ENCODE measurements at regions not wholly inside any gene's neighbourhood (a gene's known extent, or its start where the extent isn't known, plus 50 kb on each side); places are given as distances from the start of the nearest gene placed in this dataset.
"Not testable (repeated sequence)": the region's sequence is repeated elsewhere in the genome, so short reads cannot be mapped to it uniquely, and the experiment has no call there.

- Mint-ChIP-seq H3K27me3 (ENCODE audit: low read depth) (peaks cover 7% of the 10 kb centered on the region), H3K36me3 (ENCODE audit: low read depth) (no peaks in the 10 kb centered on the region), H3K27ac (no peak overlapping the region), H3K4me1 (ENCODE audit: low read depth) (no peaks in the 10 kb centered on the region), H3K4me3 (no peak overlapping the region), H3K9me3 (ENCODE audit: insufficient read depth) (no peaks in the 10 kb centered on the region)
- no peak for ATAC-seq
- CTCF ChIA-PET = no interaction called here
- DNase-seq = no peak
- POLR2A ChIA-PET = no interaction called here
Observed at GRCh38 chr5:66276986-66277385, 132.9 kb downstream of the SREK1 start.

DNA sequence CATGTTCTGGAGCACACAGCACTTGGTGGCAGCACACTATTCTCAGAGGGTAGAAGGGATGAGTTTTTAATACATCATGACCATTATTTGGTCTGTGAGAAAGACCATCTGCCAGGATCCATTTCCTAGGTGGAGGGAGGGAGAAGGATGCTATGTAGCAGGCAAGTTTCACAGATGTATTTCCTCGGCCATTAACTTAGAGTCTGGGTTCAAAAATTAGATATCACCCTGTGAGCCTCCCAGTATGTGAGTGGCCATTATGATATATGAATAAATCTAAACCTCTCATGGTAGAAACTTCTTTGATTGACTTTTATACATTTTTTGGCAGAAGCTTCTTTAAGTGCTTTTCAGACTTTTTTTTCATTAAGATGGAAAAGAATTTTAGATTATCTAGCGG, 133.9 kb downstream of the SREK1 start:
- Mint-ChIP-seq H3K27ac (no peak overlapping the region), H3K4me1 (ENCODE audit: low read depth) (no peaks in the 10 kb centered on the region), H3K36me3 (ENCODE audit: low read depth) (no peaks in the 10 kb centered on the region), H3K9me3 (ENCODE audit: insufficient read depth) (no peaks in the 10 kb centered on the region), H3K27me3 (ENCODE audit: low read depth) (peaks cover 7% of the 10 kb centered on the region), H3K4me3 (no peak overlapping the region)
- no peak for DNase-seq
- no peak for ATAC-seq
- CTCF ChIA-PET = no interaction called here
- POLR2A ChIA-PET = no interaction called here

- H3K4me3 Mint-ChIP-seq = no peak overlapping the region
- DNase-seq (no peak), ATAC-seq (no peak)
- ChIA-PET POLR2A (no interaction called here), CTCF (no interaction called here)
- peaks cover 7% of the 10 kb centered on the region for H3K27me3 Mint-ChIP-seq (ENCODE audit: low read depth)
- no peak overlapping the region for H3K27ac Mint-ChIP-seq
- no peaks in the 10 kb centered on the region for H3K36me3 Mint-ChIP-seq (ENCODE audit: low read depth)
- H3K4me1 Mint-ChIP-seq (ENCODE audit: low read depth) = no peaks in the 10 kb centered on the region
- no peaks in the 10 kb centered on the region for H3K9me3 Mint-ChIP-seq (ENCODE audit: insufficient read depth)
Observed at GRCh38 chr5:66281294-66281693, 137.2 kb downstream of the SREK1 start.

DNA sequence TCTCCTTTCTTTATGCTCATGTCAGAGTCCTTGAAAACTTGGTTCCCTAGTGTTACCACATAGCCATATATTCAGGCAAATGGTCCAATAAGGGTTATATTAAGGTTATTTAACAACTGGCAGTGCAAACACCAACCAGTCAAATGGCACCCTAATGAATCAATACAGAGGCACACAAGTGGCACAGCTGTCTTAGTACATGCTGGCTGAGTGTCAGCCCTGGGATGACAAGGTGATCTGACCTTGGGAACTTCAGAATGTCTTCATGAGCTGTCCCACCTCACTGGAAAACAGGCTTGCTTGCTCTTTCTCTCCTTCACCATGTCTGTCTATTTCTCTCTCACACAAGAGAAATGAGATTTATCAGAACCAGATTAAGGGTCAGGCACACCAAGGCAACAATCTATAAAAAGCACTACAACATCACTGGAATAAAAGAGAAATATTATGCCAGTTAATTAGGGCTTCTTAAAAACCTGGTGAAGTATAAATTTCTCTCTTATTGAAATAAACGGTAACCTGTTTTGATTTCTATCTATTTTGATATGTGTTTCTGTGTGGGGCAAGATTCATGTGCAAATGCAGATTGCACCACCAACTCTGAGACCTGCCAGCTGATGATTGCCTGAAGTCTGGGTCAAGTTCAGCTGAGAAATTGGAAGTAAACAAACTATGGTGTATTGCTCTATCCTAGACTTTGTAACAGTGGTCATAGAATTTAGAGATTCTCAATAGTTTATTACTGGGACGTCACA, 140.7 kb downstream of the SREK1 start:
- no peaks in the 10 kb centered on the region for H3K9me3 Mint-ChIP-seq (ENCODE audit: insufficient read depth)
- ATAC-seq = no peak
- CTCF ChIA-PET = interaction anchor here (1.1 kb wide), 1 partner anchor 22 kb away, joined by 4 read pairs; no protein-coding TSS in a partner anchor

GRCh38 chr5:66285343-66285922, 141.3 kb downstream of the SREK1 start:
- ATAC-seq = no peak
- Mint-ChIP-seq H3K4me1 (ENCODE audit: low read depth) (no peaks in the 10 kb centered on the region), H3K4me3 (no peak overlapping the region), H3K27me3 (ENCODE audit: low read depth) (peaks cover 2% of the 10 kb centered on the region), H3K27ac (no peak overlapping the region), H3K36me3 (ENCODE audit: low read depth) (no peaks in the 10 kb centered on the region), H3K9me3 (ENCODE audit: insufficient read depth) (no peaks in the 10 kb centered on the region)
- CTCF ChIA-PET = interaction anchor here (1.1 kb wide), 1 partner anchor 21 kb away, joined by 4 read pairs; no protein-coding TSS in a partner anchor
- DNase-seq = no peak
- POLR2A ChIA-PET = no interaction called here

More for the DNA sequence above, 140.7 kb downstream of the SREK1 start:
- no peak overlapping the region for H3K27ac Mint-ChIP-seq
- H3K4me1 Mint-ChIP-seq (ENCODE audit: low read depth) = no peaks in the 10 kb centered on the region
- H3K27me3 Mint-ChIP-seq (ENCODE audit: low read depth) = peaks cover 2% of the 10 kb centered on the region
- DNase-seq = no peak
- POLR2A ChIA-PET = no interaction called here
- H3K36me3 Mint-ChIP-seq (ENCODE audit: low read depth) = no peaks in the 10 kb centered on the region
- H3K4me3 Mint-ChIP-seq = no peak overlapping the region

DNA sequence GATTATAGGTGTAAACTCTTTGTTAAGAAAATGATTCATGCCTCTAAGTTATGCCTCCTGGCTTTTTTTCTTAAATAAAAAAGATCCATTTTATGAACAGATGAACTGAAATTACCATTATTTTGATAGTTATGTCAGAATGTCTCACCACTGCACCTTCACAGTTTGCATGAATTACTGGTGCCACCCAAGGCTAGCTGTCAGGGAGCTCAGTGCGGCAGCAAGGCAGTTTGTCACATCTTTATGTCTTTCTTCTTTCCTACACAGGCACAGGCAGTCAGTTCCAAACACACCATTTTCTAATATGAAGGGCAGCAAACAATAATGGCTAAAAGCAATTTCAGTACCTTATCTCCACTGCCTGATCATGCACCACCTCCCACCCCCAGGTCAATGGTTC, 147.7 kb downstream of the SREK1 start:
- POLR2A ChIA-PET = interaction anchor here (0.7 kb wide), 1 partner anchor 306 kb away, joined by 3 read pairs; no protein-coding TSS in a partner anchor
- no peak for DNase-seq
- Mint-ChIP-seq H3K27me3 (ENCODE audit: low read depth) (peaks cover 2% of the 10 kb centered on the region), H3K9me3 (ENCODE audit: insufficient read depth) (no peaks in the 10 kb centered on the region), H3K4me1 (ENCODE audit: low read depth) (no peaks in the 10 kb centered on the region), H3K27ac (no peak overlapping the region), H3K36me3 (ENCODE audit: low read depth) (no peaks in the 10 kb centered on the region), H3K4me3 (no peak overlapping the region)
- no peak for ATAC-seq
- CTCF ChIA-PET = interaction anchor here (1.2 kb wide), 1 partner anchor 15 kb away, joined by 5 read pairs; no protein-coding TSS in a partner anchor

GRCh38 chr5:66293851-66294250, 149.8 kb downstream of the SREK1 start:
- CTCF ChIA-PET; POLR2A ChIA-PET; DNase-seq; H3K36me3 Mint-ChIP-seq (ENCODE audit: low read depth); H3K4me1 Mint-ChIP-seq (ENCODE audit: low read depth); H3K27ac Mint-ChIP-seq; ATAC-seq; H3K27me3 Mint-ChIP-seq (ENCODE audit: low read depth); H3K4me3 Mint-ChIP-seq; H3K9me3 Mint-ChIP-seq (ENCODE audit: insufficient read depth): not testable (repeated sequence)

DNA sequence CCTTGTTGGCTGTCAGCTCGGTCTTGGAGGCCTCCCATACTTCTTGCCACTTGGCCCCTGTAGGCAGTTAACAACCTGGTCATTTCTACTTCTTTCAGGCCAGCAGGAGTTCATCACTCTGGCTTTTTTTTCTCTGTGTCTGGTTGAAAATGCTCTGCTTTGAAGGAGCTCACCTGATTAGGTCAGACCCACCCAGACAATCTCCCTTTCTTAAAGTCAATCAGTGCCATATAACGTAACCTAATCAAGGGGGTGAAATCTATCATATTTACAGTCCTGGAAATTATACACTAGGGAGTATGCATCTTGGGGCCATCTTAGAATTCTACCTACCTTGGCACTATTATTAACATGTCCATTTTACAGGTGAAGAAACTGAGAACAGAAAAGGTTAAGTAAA, 155.4 kb downstream of the SREK1 start:
- H3K9me3 Mint-ChIP-seq (ENCODE audit: insufficient read depth) = no peaks in the 10 kb centered on the region
- CTCF ChIA-PET = interaction anchor here (1.1 to 1.5 kb wide), 2 partner anchors 9 to 539 kb away, joined by 4 to 9 read pairs; no protein-coding TSS in a partner anchor
- H3K27me3 Mint-ChIP-seq (ENCODE audit: low read depth) = peaks cover 6% of the 10 kb centered on the region
- no peak overlapping the region for H3K4me3 Mint-ChIP-seq
- H3K27ac Mint-ChIP-seq = no peak overlapping the region
- no peaks in the 10 kb centered on the region for H3K36me3 Mint-ChIP-seq (ENCODE audit: low read depth)
- H3K4me1 Mint-ChIP-seq (ENCODE audit: low read depth) = no peaks in the 10 kb centered on the region
- POLR2A ChIA-PET = no interaction called here
- no peak for DNase-seq
- no peak for ATAC-seq

GRCh38 chr5:66302344-66302743, 158.2 kb downstream of the SREK1 start:
- CTCF ChIA-PET = no interaction called here
- ATAC-seq = no peak
- DNase-seq = no peak
- Mint-ChIP-seq H3K36me3 (ENCODE audit: low read depth) (no peaks in the 10 kb centered on the region), H3K9me3 (ENCODE audit: insufficient read depth) (no peaks in the 10 kb centered on the region), H3K27ac (no peak overlapping the region), H3K4me3 (no peak overlapping the region), H3K27me3 (ENCODE audit: low read depth) (peaks cover 16% of the 10 kb centered on the region), H3K4me1 (ENCODE audit: low read depth) (no peaks in the 10 kb centered on the region)
- POLR2A ChIA-PET = no interaction called here

DNA sequence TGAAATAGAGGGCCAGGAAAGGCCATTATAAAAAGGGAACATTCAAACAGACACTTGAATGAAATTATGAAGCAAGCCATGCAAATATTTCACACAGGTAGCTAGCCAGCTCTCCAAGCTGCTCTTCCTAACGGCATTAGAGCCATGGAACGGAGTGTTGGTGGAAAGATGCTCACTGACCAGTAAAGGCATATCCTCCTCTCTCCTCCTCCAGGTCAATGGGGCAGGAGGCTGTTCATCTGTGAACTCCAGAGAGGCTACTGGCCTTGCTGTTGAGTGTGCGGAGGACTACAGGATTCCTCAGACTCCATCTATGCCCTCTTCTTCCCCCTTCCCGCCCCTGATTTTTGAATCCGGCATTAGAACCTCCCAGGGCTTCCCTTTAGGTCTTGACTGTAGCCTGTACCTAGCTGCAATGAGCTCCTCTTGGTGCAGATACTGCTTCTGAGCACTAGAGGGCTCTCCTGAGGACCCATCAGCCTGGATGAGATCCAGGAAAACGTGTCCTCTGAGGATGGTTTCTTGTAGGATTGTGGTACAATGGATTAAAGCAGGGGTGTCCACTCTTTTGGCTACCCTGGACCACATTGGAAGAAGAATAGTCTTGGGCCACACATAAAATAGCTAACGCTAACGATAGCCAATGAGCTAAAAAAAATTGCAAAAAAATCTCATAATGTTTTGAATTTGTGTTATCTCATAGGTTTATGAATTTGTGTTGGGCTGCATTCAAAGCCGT, 162.2 kb downstream of the SREK1 start:
- ATAC-seq (peak; percentile 79), DNase-seq (peak; percentile 43)
- Mint-ChIP-seq H3K27ac (no peak overlapping the region), H3K4me1 (ENCODE audit: low read depth) (peaks cover 2% of the 10 kb centered on the region), H3K4me3 (no peak overlapping the region), H3K9me3 (ENCODE audit: insufficient read depth) (no peaks in the 10 kb centered on the region), H3K27me3 (ENCODE audit: low read depth) (peaks cover 15% of the 10 kb centered on the region), H3K36me3 (ENCODE audit: low read depth) (no peaks in the 10 kb centered on the region)
- POLR2A ChIA-PET = interaction anchor here (1.2 kb wide), 1 partner anchor 23 kb away, joined by 3 read pairs; no protein-coding TSS in a partner anchor
- CTCF ChIA-PET = interaction anchor here (0.6 to 4.8 kb wide), 61 partner anchors 8 to 851 kb away, joined by 3 to 36 read pairs (median 4); no protein-coding TSS in a partner anchor

GRCh38 chr5:66306844-66307315, 162.8 kb downstream of the SREK1 start:
- no peak overlapping the region for H3K27ac Mint-ChIP-seq
- peaks cover 2% of the 10 kb centered on the region for H3K4me1 Mint-ChIP-seq (ENCODE audit: low read depth)
- ChIA-PET CTCF (interaction anchor here (0.7 to 4.8 kb wide), 50 partner anchors 8 to 851 kb away, joined by 3 to 36 read pairs (median 4); no protein-coding TSS in a partner anchor), POLR2A (interaction anchor here (1.2 kb wide), 1 partner anchor 22 kb away, joined by 3 read pairs; no protein-coding TSS in a partner anchor)
- no peak overlapping the region for H3K4me3 Mint-ChIP-seq
- DNase-seq (no peak), ATAC-seq (no peak)
- H3K27me3 Mint-ChIP-seq (ENCODE audit: low read depth) = peaks cover 14% of the 10 kb centered on the region
- no peaks in the 10 kb centered on the region for H3K36me3 Mint-ChIP-seq (ENCODE audit: low read depth)
- no peaks in the 10 kb centered on the region for H3K9me3 Mint-ChIP-seq (ENCODE audit: insufficient read depth)
